HL-60/S4 treated with retinoic acid at 250 ng/mL for 4 days and 3 days (cell line): ENCODE measurements at regions not wholly inside any gene's neighbourhood (a gene's known extent, or its start where the extent isn't known, plus 50 kb on each side); places are given as distances from the start of the nearest gene placed in this dataset.

ENCODE experiments used
- in situ Hi-C: fragments of 300-500 bp; cut with MboI; formaldehyde crosslinking; loops from 2 replicates; pipeline ENCODE4 v1.7.0; 2022; ENCODE audit warnings: low sequenced_read_pairs

DNA sequence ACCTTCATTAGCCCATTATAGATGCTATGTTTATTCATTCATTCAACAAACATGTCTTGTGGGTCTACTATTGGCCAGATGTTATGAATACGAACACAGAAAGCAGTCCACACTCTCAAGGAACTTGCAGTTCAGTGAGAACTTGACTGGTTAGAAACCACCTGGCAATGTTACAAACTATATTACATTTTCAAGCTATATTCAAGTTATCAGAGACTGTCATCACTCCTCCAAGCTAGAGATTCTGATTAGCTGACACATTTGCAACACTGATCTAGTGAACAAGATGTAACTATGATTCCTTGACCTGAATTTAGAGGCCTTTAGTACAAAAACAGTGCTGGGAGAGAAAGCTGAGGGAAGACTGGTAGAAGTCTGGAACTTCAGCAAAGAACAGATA is 170.7 kb upstream of the EEA1 start:
- in situ Hi-C loops, result no loop called here

DNA sequence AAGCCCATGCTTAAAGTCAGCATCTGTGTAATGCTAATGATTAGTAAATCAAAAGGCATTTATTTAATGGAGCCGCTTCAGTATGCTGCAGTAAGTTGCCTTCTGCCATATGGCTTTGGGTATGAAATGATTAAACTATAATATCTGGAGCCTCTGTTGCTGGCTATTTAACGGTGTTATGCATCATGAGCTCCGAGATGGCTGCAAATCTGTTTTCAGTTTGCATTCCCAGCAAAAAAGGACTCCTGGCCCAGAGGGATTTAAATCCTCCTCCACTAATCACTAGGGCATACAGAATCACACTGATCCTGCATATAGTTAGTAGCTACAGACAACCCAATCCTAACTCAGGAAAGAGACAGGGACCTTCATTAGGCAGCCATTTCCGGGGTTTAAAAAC is 171.5 kb upstream of the EEA1 start:
- in situ Hi-C loops, result no loop called here

GRCh38 chr12:93101367-93101766 is 172.3 kb upstream of the EEA1 start:
- in situ Hi-C loops, result no loop called here

- in situ Hi-C loops, result no loop called here
These were observed 173.2 kb upstream of the EEA1 start for GRCh38 chr12:93102312-93102711.

GRCh38 chr12:93102744-93103143 is 173.6 kb upstream of the EEA1 start:
- in situ Hi-C loops, result no loop called here

DNA sequence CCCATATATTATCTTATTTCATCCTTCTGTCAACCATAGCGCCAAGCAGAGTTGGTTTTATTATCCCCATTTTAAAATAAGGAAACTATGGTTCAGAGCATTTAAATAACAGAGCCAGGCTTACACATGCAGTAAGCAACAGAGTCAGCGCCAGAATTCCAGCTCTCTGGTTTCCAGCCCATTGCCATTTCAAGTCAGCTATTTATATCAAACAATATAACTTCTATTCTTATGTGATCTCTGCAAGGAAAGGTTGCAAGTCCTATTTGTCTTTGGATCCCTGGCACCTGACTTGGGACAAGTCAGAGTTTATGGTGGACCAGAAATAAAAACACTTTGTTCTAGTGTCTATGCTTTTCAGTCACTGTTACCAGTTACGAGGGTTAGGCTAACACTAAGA is 174.1 kb upstream of the EEA1 start:
- in situ Hi-C loops, result no loop called here

GRCh38 chr12:93104535-93104934 is 175.4 kb upstream of the EEA1 start:
- in situ Hi-C loops, result no loop called here

DNA sequence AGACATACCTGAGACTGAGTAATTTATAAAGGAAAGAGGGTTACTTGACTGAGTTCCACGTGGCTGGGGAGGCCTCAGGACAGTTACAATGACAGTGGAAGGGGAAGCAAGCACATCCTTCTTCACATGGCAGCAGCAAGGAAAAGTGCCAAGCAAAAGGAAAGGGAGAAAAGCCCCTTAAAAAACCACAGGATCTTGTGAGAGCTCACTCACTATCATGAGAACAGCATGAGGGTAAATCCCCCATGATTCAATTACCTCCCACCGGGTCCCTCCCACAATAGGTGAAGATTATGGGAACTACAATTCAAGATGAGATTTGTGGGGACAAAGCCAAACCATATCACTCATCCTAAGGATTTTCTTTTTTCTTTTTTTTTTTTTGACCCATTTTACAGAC is 177.8 kb upstream of the EEA1 start:
- in situ Hi-C loops, result no loop called here

DNA sequence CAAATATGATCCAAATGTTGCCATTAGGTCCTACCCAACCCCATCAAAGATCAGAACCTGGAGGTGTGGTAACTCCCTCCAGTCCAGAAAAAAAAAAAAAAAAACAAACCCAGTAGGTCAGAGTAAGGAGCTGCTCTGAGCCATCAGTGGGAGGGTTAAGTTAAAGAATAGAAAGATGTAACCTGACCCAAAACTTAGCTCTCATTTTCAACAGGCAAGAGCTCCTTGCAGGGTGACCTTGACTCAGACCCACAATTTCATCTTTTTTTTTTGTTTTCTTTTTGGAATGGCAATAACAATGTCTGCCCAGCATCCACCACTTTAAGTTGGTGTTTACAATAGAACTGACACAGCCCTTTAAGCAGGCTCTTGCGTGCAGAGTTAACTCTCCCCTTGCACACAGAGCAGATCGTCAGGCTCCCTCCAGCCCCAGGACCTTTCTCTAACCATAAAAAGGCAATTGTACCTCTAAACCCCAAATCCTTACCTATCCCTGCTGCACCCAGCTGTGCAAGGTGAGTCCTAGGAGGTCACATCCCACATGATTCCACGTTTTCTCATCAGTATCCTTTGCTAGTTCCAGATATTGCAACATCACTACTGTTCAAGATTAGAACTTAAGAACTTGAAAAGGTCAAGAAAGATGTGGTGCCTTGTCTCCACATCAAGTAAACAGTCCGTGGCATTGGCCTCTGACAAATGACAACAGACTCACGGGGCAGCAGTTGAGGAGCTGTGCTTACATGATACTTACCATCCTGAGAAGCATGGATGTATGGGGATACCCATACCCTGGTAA is 178.6 kb upstream of the EEA1 start:
- in situ Hi-C loops, result no loop called here

DNA sequence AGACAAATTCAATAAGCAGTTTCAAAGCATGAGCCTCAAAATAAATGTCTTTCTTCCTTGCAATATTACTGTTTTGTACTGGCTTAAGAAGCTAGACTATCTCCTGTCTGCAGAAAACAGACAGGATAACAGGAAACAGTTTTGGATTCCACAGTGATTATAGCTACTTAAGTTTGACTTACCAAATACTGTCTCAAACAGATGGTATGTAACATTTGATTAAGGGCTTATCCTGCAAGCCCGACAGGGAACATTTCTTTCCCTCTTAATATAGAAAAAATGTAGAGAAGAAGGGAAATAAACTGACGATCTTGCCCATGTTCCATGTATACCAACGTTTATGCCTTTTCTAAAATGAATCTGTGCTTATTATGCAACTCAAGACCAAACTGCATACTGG is 179.9 kb upstream of the EEA1 start:
- in situ Hi-C loops, result no loop called here

GRCh38 chr12:93109551-93110203 is 180.6 kb upstream of the EEA1 start:
- in situ Hi-C loops, result no loop called here

DNA sequence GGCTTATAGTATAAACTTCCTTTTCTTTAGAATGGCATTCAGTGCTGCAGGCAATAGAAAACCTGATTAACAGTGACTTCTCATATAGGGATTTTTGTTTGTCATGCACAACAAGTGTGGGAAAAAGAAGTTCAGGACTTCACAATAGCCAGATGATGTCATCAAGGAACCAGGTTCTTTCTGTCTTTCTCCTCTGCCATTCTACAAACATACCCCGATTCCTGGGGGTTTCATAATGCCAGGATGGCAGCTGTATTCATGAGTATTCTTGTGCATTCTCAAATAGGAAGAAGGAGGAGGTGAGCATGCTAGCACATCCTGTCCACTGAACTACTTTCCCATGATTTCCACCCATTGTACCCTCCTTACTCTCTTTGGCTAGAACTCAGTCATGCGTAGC is 182.7 kb upstream of the EEA1 start:
- in situ Hi-C loops, result no loop called here

GRCh38 chr12:93113317-93114006 is 184.4 kb upstream of the EEA1 start:
- in situ Hi-C loops, result no loop called here

DNA sequence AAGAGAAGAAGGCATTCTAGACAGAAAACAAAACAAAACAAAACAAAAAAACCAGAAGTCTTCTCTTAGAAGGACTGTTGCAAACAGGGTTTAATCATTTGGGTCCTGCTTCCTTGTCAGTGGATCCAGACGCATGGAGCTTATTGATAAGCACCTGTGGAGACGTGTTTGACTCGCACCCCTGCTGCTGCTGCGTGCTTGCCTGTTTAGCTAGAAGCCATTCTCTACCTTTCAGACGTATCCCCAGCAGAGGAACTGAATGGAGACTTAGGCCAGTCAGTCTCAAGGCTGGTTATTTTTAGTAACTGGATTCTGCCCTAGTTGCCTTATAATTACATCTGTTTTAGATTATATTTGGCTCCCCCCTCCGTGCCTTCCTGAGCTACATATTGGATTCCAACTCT is 186.1 kb upstream of the EEA1 start:
- in situ Hi-C loops, result no loop called here

DNA sequence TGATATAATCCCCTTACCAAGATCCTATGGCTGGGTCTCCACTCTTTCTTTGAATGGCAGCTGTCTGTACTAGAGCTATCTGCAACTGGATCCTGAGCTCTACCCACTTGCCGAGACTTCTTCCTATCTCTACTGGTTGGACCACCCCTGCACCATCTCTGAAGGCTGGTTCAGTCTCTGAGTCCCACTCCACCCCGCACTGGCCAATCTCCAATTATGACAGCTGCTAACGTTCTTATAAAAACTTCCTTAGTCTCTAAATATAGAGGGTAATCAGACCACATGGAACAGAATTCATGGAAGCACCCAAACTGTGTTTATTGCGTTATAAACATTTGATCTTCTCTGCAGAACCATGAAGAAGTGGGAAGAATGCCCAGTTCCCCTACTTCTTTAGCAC is 186.6 kb upstream of the EEA1 start:
- in situ Hi-C loops, result no loop called here

GRCh38 chr12:93116632-93117031 is 187.5 kb upstream of the EEA1 start:
- in situ Hi-C loops, result no loop called here

GRCh38 chr12:93121729-93122488 is 192.8 kb upstream of the EEA1 start:
- in situ Hi-C loops, result no loop called here

GRCh38 chr12:93122569-93123091 is 193.5 kb upstream of the EEA1 start:
- in situ Hi-C loops, result no loop called here

- in situ Hi-C loops, result no loop called here
These were observed 196.0 kb upstream of the EEA1 start for GRCh38 chr12:93125126-93125525.

GRCh38 chr12:93126069-93126474 is 197.0 kb upstream of the EEA1 start:
- in situ Hi-C loops, result no loop called here

- in situ Hi-C loops, result no loop called here
These were observed 198.0 kb upstream of the EEA1 start for GRCh38 chr12:93127107-93127560.
